Neutrophil (primary cell): ENCODE measurements at regions not wholly inside any gene's neighbourhood (a gene's known extent, or its start where the extent isn't known, plus 50 kb on each side); places are given as distances from the start of the nearest gene placed in this dataset.

Experiments
- H3K27ac ChIP-seq: fragments of 200-600 bp; sonication (generic); 2 replicates; pipeline ENCODE4 v1.5.1; 2016; ENCODE audit warnings: mild to moderate bottlenecking, moderate library complexity
- H3K27me3 ChIP-seq: fragments of 200-600 bp; sonication (generic); 2 replicates; pipeline ENCODE4 v1.6.0; 2016; ENCODE audit warnings: mild to moderate bottlenecking
- H3K36me3 ChIP-seq: fragments of 200-600 bp; sonication (generic); 2 replicates; pipeline ENCODE4 v1.5.1; 2017
- H3K4me1 ChIP-seq, 2 experiments: fragments of 200-600 bp in 1 of 2; sonication (generic) in 1 of 2; 1 replicate in 1 of 2; 2 replicates in 1 of 2; pipeline versions ENCODE4 v1.5.1 to v1.6.1; 2013 to 2016; ENCODE audit warnings: low read depth in 1 of 2, low read length in 1 of 2, mild to moderate bottlenecking in 1 of 2, moderate library complexity in 1 of 2; ENCODE audit not compliant: control insufficient read depth in 1 of 2, insufficient read depth in 1 of 2
- H3K4me3 ChIP-seq, 2 experiments: fragments of 200-600 bp in 1 of 2; sonication (generic) in 1 of 2; 1 replicate in 1 of 2; 2 replicates in 1 of 2; pipeline ENCODE4 v1.5.1; 2013 to 2016; ENCODE audit warnings: low read depth in 1 of 2, low read length in 1 of 2, mild to moderate bottlenecking in 1 of 2, moderate library complexity in 1 of 2
- H3K9me3 ChIP-seq: fragments of 200-600 bp; sonication (generic); 2 replicates; pipeline ENCODE4 v1.5.1; 2016
- CTCF ChIP-seq: fragments of 200-600 bp; sonication (generic); IDR thresholded peaks from 2 replicates; pipeline ENCODE4 v1.5.1; 2016; ENCODE audit warnings: antibody characterized with exemption

- Histone ChIP-seq H3K4me3 (no peak overlapping the region), H3K27me3 (no peaks in the 10 kb centered on the region), H3K4me1 (no peaks in the 10 kb centered on the region), H3K9me3 (no peaks in the 10 kb centered on the region), H3K36me3 (no peaks in the 10 kb centered on the region), H3K27ac (no peak overlapping the region)
- TF ChIP-seq CTCF, result no peak
Measured at GRCh38 chr3:6549296-6549695, 311.6 kb upstream of the GRM7 start.

- no peak overlapping the region for H3K4me3 ChIP-seq
- no peaks in the 10 kb centered on the region for H3K4me1 ChIP-seq
- H3K27me3 ChIP-seq, result no peaks in the 10 kb centered on the region
- no peak for TF ChIP-seq CTCF
- no peak overlapping the region for H3K27ac ChIP-seq
- no peaks in the 10 kb centered on the region for H3K36me3 ChIP-seq
- no peaks in the 10 kb centered on the region for H3K9me3 ChIP-seq
Measured at GRCh38 chr3:6551165-6551564, 309.8 kb upstream of the GRM7 start.

- TF ChIP-seq CTCF, result no peak
- Histone ChIP-seq H3K9me3 (no peaks in the 10 kb centered on the region), H3K27ac (no peak overlapping the region), H3K27me3 (no peaks in the 10 kb centered on the region), H3K4me1 (no peaks in the 10 kb centered on the region), H3K4me3 (no peak overlapping the region), H3K36me3 (no peaks in the 10 kb centered on the region)
Measured at GRCh38 chr3:6560259-6560658, 300.7 kb upstream of the GRM7 start.

GRCh38 chr3:6567241-6567640 is 293.7 kb upstream of the GRM7 start:
- no peak for TF ChIP-seq CTCF
- Histone ChIP-seq H3K27me3 (no peaks in the 10 kb centered on the region), H3K4me3 (no peak overlapping the region), H3K9me3 (no peaks in the 10 kb centered on the region), H3K36me3 (no peaks in the 10 kb centered on the region), H3K4me1 (no peaks in the 10 kb centered on the region), H3K27ac (no peak overlapping the region)

- Histone ChIP-seq H3K36me3 (no peaks in the 10 kb centered on the region), H3K4me3 (no peak overlapping the region), H3K4me1 (no peaks in the 10 kb centered on the region), H3K27me3 (no peaks in the 10 kb centered on the region), H3K27ac (no peak overlapping the region), H3K9me3 (no peaks in the 10 kb centered on the region)
- no peak for TF ChIP-seq CTCF
Measured at GRCh38 chr3:6568999-6569493, 291.9 kb upstream of the GRM7 start.

- Histone ChIP-seq H3K27ac (no peak overlapping the region), H3K4me3 (no peak overlapping the region), H3K9me3 (no peaks in the 10 kb centered on the region), H3K36me3 (no peaks in the 10 kb centered on the region), H3K4me1 (no peaks in the 10 kb centered on the region), H3K27me3 (no peaks in the 10 kb centered on the region)
- TF ChIP-seq CTCF, result no peak
Measured at GRCh38 chr3:6571448-6571847, 289.5 kb upstream of the GRM7 start.
